ENCODE measurements at regions not wholly inside any gene's neighbourhood (a gene's known extent, or its start where the extent isn't known, plus 50 kb on each side); places are given as distances from the start of the nearest gene placed in this dataset.

DNA sequence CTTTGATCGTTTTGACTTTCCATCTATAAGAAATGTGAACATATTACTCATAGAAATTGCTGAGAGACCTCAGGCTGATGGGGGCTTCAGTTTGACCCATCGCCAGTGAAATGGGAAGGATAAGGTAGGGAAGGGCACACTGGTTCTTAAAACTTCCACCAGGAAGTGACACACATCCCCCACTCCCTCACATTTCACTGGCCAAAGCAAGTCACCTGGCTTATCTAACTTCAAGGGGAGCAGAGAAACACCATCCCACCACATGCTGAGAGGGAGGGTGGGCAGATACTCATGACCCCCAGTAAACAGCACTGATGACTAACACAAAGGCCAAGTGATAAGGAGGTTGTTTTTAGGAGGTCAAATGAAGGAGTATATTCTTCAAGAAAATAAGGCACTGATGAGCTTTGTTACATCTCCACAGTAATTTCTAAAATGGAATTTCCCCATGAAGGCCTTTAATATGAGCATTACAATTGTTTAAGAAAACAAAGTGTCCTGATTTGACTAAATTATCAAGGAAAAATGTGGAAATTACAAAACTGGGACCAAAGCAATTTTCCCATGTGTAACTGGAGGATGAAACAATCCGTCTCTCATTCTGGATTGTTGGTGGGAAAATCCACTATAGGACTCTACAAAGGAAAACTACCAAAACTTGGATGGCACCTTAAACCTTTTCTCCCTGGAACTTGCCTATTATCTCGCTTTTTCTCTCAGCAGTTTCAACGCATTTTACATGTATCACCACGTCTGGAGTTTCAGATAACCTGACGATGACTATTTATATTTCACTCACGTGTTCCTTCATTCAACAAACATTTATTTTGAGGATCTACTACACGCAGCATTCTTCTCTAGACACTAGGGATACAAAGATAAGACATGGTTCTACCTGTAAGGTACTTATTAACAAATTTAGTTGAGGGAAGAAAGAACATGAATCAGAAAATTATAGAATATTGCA is 91.8 kb upstream of the EEA1 start:
- H3K4me3 ChIP-seq (ENCODE audit: low read depth, low read length): no peak overlapping the region
- ChIA-PET POLR2A (interaction anchor here (0.8 kb wide), 1 partner anchor 70 kb away, joined by 3 read pairs; no protein-coding TSS in a partner anchor), CTCF (interaction anchor here (0.6 to 1.4 kb wide), 2 partner anchors 33 to 372 kb away, joined by 3 read pairs; no protein-coding TSS in a partner anchor)
- no peak overlapping the region for H3K27ac ChIP-seq (ENCODE audit: extremely low read depth, low read depth, low read length)
- no peaks in the 10 kb centered on the region; the same call in 1 of the 2 replicates for H3K4me1 ChIP-seq (ENCODE audit: control insufficient read depth, insufficient read depth, low read length)
- no peaks in the 10 kb centered on the region for H3K36me3 ChIP-seq (ENCODE audit: control insufficient read depth in 2 of 2, insufficient read depth in 1 of 2, low read length in 2 of 2)
- no peaks in the 10 kb centered on the region for H3K9me3 ChIP-seq (ENCODE audit: control insufficient read depth, insufficient read depth, low read depth, low read length)
- no peak for TF ChIP-seq ZNF366 (tag by site-specific recombination; conservative IDR thresholded peaks at IDR 0.05)
- no peak for TF ChIP-seq ZNF701 (tag by site-specific recombination; IDR thresholded peaks at IDR 0.05)
- no peak for TF ChIP-seq ZNF510 (tag by site-specific recombination; IDR thresholded peaks at IDR 0.05; ENCODE audit: insufficient replicate concordance)
- TF ChIP-seq GLIS1 (tag by site-specific recombination; IDR thresholded peaks at IDR 0.05): no peak
- no peak for TF ChIP-seq ZNF19 (tag by site-specific recombination; IDR thresholded peaks at IDR 0.05; ENCODE audit: low read depth)
- no peak for TF ChIP-seq MYNN (tag by site-specific recombination; IDR thresholded peaks at IDR 0.05; ENCODE audit: borderline replicate concordance)
- TF ChIP-seq ZNF362 (tag by site-specific recombination; IDR thresholded peaks at IDR 0.05): no peak
- no peak for TF ChIP-seq ZNF211 (tag by site-specific recombination; IDR thresholded peaks at IDR 0.05; ENCODE audit: low read depth)
- no peak for TF ChIP-seq ZNF785 (tag by site-specific recombination; IDR thresholded peaks at IDR 0.05)
- no peak for TF ChIP-seq ZNF514 (tag by site-specific recombination; IDR thresholded peaks at IDR 0.05)
- TF ChIP-seq, protein P1, sequence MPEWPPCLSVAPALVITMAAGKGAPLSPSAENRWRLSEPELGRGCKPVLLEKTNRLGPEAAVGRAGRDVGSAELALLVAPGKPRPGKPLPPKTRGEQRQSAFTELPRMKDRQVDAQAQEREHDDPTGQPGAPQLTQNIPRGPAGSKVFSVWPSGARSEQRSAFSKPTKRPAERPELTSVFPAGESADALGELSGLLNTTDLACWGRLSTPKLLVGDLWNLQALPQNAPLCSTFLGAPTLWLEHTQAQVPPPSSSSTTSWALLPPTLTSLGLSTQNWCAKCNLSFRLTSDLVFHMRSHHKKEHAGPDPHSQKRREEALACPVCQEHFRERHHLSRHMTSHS (tag by site-specific recombination; IDR thresholded peaks at IDR 0.05): no peak
- no peak for TF ChIP-seq ZNF324 (tag by site-specific recombination; IDR thresholded peaks at IDR 0.05)
- no peak for TF ChIP-seq CTCF (tag by site-specific recombination; IDR thresholded peaks at IDR 0.05)
- TF ChIP-seq, protein P2, sequence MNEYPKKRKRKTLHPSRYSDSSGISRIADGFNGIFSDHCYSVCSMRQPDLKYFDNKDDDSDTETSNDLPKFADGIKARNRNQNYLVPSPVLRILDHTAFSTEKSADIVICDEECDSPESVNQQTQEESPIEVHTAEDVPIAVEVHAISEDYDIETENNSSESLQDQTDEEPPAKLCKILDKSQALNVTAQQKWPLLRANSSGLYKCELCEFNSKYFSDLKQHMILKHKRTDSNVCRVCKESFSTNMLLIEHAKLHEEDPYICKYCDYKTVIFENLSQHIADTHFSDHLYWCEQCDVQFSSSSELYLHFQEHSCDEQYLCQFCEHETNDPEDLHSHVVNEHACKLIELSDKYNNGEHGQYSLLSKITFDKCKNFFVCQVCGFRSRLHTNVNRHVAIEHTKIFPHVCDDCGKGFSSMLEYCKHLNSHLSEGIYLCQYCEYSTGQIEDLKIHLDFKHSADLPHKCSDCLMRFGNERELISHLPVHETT (tag by site-specific recombination; IDR thresholded peaks at IDR 0.05): no peak
- TF ChIP-seq ZSCAN16 (tag by site-specific recombination; IDR thresholded peaks at IDR 0.05): no peak
- no peak for TF ChIP-seq ZNF404 (tag by site-specific recombination; IDR thresholded peaks at IDR 0.05)
- TF ChIP-seq, protein P3, sequence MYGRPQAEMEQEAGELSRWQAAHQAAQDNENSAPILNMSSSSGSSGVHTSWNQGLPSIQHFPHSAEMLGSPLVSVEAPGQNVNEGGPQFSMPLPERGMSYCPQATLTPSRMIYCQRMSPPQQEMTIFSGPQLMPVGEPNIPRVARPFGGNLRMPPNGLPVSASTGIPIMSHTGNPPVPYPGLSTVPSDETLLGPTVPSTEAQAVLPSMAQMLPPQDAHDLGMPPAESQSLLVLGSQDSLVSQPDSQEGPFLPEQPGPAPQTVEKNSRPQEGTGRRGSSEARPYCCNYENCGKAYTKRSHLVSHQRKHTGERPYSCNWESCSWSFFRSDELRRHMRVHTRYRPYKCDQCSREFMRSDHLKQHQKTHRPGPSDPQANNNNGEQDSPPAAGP (tag by site-specific recombination; IDR thresholded peaks at IDR 0.05): 0 out of 2 replicates have a peak, but pooled peaks have one; percentile 52
- no peak for TF ChIP-seq ZNF239 (tag by site-specific recombination; IDR thresholded peaks at IDR 0.05)
- no peak for TF ChIP-seq ZNF777 (tag by site-specific recombination; IDR thresholded peaks at IDR 0.05; ENCODE audit: borderline replicate concordance)
- TF ChIP-seq ZNF660 (tag by site-specific recombination; IDR thresholded peaks at IDR 0.05): no peak
- TF ChIP-seq SP3 (tag by site-specific recombination; IDR thresholded peaks at IDR 0.05): no peak
- no peak for TF ChIP-seq ZNF658 (tag by site-specific recombination; IDR thresholded peaks at IDR 0.05)
- TF ChIP-seq, protein P4, sequence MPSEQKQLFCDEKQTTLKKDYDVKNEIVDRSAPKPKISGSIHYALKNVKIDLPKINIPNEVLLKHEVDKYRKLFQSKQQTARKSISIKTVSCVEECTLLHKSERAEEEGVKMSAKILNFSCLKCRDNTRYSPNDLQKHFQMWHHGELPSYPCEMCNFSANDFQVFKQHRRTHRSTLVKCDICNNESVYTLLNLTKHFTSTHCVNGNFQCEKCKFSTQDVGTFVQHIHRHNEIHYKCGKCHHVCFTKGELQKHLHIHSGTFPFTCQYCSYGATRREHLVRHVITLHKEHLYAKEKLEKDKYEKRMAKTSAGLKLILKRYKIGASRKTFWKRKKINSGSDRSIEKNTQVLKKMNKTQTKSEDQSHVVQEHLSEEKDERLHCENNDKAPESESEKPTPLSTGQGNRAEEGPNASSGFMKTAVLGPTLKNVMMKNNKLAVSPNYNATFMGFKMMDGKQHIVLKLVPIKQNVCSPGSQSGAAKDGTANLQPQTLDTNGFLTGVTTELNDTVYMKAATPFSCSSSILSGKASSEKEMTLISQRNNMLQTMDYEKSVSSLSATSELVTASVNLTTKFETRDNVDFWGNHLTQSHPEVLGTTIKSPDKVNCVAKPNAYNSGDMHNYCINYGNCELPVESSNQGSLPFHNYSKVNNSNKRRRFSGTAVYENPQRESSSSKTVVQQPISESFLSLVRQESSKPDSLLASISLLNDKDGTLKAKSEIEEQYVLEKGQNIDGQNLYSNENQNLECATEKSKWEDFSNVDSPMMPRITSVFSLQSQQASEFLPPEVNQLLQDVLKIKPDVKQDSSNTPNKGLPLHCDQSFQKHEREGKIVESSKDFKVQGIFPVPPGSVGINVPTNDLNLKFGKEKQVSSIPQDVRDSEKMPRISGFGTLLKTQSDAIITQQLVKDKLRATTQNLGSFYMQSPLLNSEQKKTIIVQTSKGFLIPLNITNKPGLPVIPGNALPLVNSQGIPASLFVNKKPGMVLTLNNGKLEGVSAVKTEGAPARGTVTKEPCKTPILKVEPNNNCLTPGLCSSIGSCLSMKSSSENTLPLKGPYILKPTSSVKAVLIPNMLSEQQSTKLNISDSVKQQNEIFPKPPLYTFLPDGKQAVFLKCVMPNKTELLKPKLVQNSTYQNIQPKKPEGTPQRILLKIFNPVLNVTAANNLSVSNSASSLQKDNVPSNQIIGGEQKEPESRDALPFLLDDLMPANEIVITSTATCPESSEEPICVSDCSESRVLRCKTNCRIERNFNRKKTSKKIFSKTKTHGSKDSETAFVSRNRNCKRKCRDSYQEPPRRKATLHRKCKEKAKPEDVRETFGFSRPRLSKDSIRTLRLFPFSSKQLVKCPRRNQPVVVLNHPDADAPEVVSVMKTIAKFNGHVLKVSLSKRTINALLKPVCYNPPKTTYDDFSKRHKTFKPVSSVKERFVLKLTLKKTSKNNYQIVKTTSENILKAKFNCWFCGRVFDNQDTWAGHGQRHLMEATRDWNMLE (tag by site-specific recombination; conservative IDR thresholded peaks at IDR 0.05; ENCODE audit: low read depth): peak; percentile 20; the same call in 1 of the 2 replicates
- TF ChIP-seq, protein P5, sequence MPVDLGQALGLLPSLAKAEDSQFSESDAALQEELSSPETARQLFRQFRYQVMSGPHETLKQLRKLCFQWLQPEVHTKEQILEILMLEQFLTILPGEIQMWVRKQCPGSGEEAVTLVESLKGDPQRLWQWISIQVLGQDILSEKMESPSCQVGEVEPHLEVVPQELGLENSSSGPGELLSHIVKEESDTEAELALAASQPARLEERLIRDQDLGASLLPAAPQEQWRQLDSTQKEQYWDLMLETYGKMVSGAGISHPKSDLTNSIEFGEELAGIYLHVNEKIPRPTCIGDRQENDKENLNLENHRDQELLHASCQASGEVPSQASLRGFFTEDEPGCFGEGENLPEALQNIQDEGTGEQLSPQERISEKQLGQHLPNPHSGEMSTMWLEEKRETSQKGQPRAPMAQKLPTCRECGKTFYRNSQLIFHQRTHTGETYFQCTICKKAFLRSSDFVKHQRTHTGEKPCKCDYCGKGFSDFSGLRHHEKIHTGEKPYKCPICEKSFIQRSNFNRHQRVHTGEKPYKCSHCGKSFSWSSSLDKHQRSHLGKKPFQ (tag by site-specific recombination; IDR thresholded peaks at IDR 0.05): no peak

Measured in HEK293 (cell line).